HG03103 (cell line): ENCODE measurements at regions not wholly inside any gene's neighbourhood (a gene's known extent, or its start where the extent isn't known, plus 50 kb on each side); places are given as distances from the start of the nearest gene placed in this dataset.
"Not testable (repeated sequence)": the region's sequence is repeated elsewhere in the genome, so short reads cannot be mapped to it uniquely, and the experiment has no call there.

ENCODE experiments used
- ATAC-seq: cut with Tn5 transposase; IDR thresholded peaks from one replicate; pipeline ENCODE4 v1.9.1; 2021; ENCODE audit warnings: low read depth; ENCODE audit not compliant: unreplicated experiment

GRCh38 chr6:43925636-43926139 lies 155.7 kb downstream of the VEGFA start:
- ATAC-seq: not testable (repeated sequence)

GRCh38 chr6:43924222-43924702 lies 154.3 kb downstream of the VEGFA start:
- ATAC-seq: no peak

GRCh38 chr6:43923376-43924221 lies 153.6 kb downstream of the VEGFA start:
- ATAC-seq: no peak

GRCh38 chr6:43922426-43923375 lies 152.7 kb downstream of the VEGFA start:
- ATAC-seq: no peak

GRCh38 chr6:43921548-43922425 lies 151.8 kb downstream of the VEGFA start:
- ATAC-seq: no peak

GRCh38 chr6:43921039-43921438 lies 151.0 kb downstream of the VEGFA start:
- no peak for ATAC-seq

GRCh38 chr6:43919774-43920173 lies 149.8 kb downstream of the VEGFA start:
- ATAC-seq: no peak

GRCh38 chr6:43917878-43918382 lies 147.9 kb downstream of the VEGFA start:
- no peak for ATAC-seq

- no peak for ATAC-seq
These were observed 147.2 kb downstream of the VEGFA start for GRCh38 chr6:43916924-43917877.

GRCh38 chr6:43915986-43916923 lies 146.2 kb downstream of the VEGFA start:
- ATAC-seq: no peak

GRCh38 chr6:43915208-43915869 lies 145.3 kb downstream of the VEGFA start:
- no peak for ATAC-seq

GRCh38 chr6:43914272-43915147 lies 144.5 kb downstream of the VEGFA start:
- ATAC-seq: no peak

- no peak for ATAC-seq
These were observed 143.6 kb downstream of the VEGFA start for GRCh38 chr6:43913375-43914271.

GRCh38 chr6:43912598-43913371 lies 142.8 kb downstream of the VEGFA start:
- no peak for ATAC-seq
